SK-N-SH (cell line): ENCODE measurements at regions not wholly inside any gene's neighbourhood (a gene's known extent, or its start where the extent isn't known, plus 50 kb on each side); places are given as distances from the start of the nearest gene placed in this dataset.
"Not testable (repeated sequence)": the region's sequence is repeated elsewhere in the genome, so short reads cannot be mapped to it uniquely, and the experiment has no call there.

ENCODE experiments used
- CTCF ChIP-seq: fragments of 200-600 bp; sonication (generic); IDR thresholded peaks from 2 replicates; pipeline ENCODE4 v1.6.1; 2017; ENCODE audit warnings: antibody characterized with exemption, mild to moderate bottlenecking, moderate library complexity
- ELF1 ChIP-seq: IDR thresholded peaks from 2 replicates; pipeline ENCODE4 v1.4.0; 2012
- FOXJ3 ChIP-seq: sonication (generic); formaldehyde crosslinking; IDR thresholded peaks from 2 replicates; pipeline ENCODE4 v1.5.1; 2020; ENCODE audit warnings: mild to moderate bottlenecking, missing genetic modification reagents
- GABPA ChIP-seq: IDR thresholded peaks from 2 replicates; pipeline ENCODE4 v1.4.0; 2012; ENCODE audit warnings: low read depth, mild to moderate bottlenecking
- JUND ChIP-seq: IDR thresholded peaks from 2 replicates; pipeline ENCODE4 v1.4.0; 2012
- MXI1 ChIP-seq: IDR thresholded peaks from 2 replicates; pipeline ENCODE4 v1.6.1; 2012; ENCODE audit warnings: mild to moderate bottlenecking, low read depth, low read length, improper control_type of control experiment
- NFIC ChIP-seq: IDR thresholded peaks from 2 replicates; pipeline ENCODE4 v1.4.0; 2012; ENCODE audit warnings: borderline replicate concordance
- POLR2AphosphoS5 ChIP-seq: IDR thresholded peaks from 2 replicates; pipeline ENCODE4 v1.6.1; 2012; ENCODE audit warnings: low read depth, low read length
- RAD21 ChIP-seq: IDR thresholded peaks from 2 replicates; pipeline ENCODE4 v1.6.1; 2012; ENCODE audit warnings: mild to moderate bottlenecking, low read length
- RXRA ChIP-seq: IDR thresholded peaks from 2 replicates; pipeline ENCODE4 v1.4.0; 2012; ENCODE audit warnings: low read depth, mild to moderate bottlenecking, borderline replicate concordance
- SMC3 ChIP-seq: IDR thresholded peaks from 2 replicates; pipeline ENCODE4 v1.6.1; 2012; ENCODE audit warnings: low read depth, low read length, improper control_type of control experiment
- TAF1 ChIP-seq: IDR thresholded peaks from 2 replicates; pipeline ENCODE4 v1.6.1; 2012; ENCODE audit warnings: low read depth, mild to moderate bottlenecking, low read length, moderate library complexity, borderline replicate concordance
- USF2 ChIP-seq: fragments of 150-350 bp; IDR thresholded peaks from 2 replicates; pipeline ENCODE4 v1.6.1; 2017; ENCODE audit warnings: antibody characterized with exemption, low read length, low read depth, borderline replicate concordance
- ZBTB33 ChIP-seq: IDR thresholded peaks from 2 replicates; pipeline ENCODE4 v1.4.0; 2012; ENCODE audit warnings: low read depth, borderline replicate concordance

DNA sequence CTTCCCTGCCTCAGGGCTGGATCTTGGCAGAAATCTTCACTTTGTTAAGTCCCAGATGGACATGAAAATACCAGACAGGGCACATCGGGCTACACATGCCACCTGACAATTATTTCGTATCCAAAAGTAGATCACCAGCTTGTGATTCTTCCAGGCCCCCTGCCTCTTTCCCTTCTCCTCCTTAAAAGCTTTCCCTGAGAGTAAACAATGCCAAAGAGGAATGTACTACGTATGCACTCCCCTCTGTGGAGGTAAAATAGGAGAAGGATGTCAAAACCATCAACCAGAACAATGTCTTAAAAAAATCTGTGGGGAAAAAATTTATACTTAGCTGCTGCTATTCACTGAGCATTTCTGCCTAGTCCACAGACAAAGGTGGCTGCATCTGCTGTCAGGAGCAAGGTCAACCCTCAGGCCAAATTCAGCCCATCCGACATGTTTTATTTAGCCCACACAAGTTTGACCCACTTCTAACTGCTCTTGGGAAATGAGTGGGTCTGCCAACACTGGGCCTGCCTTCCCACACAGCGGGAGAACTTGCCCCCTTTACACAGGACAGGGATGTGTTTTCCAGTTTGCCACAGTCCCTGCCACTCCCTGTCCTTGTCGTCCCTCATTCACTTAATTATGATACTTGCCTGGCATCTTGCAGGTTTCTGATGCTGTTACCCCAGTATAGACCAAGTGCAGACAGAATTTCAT is 165.8 kb upstream of the NBPF9 start:
- TF ChIP-seq ELF1; POLR2AphosphoS5; JUND; CTCF; NFIC; USF2; RAD21; FOXJ3 (CRISPR knock-in tag); TAF1; ZBTB33; GABPA; MXI1; RXRA; SMC3: not testable (repeated sequence)
